ENCODE measurements at regions not wholly inside any gene's neighbourhood (a gene's known extent, or its start where the extent isn't known, plus 50 kb on each side); places are given as distances from the start of the nearest gene placed in this dataset.

DNA sequence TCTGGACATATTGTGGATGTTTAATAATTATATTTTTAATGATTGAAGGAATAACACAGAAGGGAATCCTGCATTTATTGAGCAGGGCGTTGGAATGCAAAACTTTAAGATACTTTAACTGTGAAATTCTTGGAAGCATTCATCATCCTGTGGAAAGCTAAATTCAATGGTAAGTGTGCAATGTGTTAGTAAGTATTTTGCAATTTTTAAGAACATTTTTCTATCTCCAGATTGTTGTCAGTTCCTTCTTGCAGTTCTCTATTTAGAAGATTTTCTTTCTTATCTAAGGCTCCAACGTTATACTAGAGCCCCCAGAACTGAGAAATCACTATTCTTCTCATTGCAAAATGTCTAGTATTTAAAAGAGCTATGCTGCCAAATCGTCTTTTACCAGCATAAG is 132.2 kb upstream of the TSC22D2 start:
- WGBS, 4 donors = 62 to 73% (median 69%) methylated on average over 3 of the region's 3 CpGs

GRCh38 chr3:150274372-150274771 is 133.7 kb upstream of the TSC22D2 start:
- 60 to 80% (median 74%) methylated on average over 3 of the region's 3 CpGs for WGBS, 4 donors

More for the DNA sequence above, 132.2 kb upstream of the TSC22D2 start:
- Histone ChIP-seq H3K4me1 (no peaks in the 10 kb centered on the region), H3K27me3 (no peaks in the 10 kb centered on the region), H3K27ac (no peak overlapping the region), H3K4me3 (no peak overlapping the region), H3K36me3 (no peaks in the 10 kb centered on the region), H3K9me3 (no peaks in the 10 kb centered on the region)
- ATAC-seq = no peak
- intact Hi-C loops (cut with DNase I) = no loop called here
- no peak for TF ChIP-seq POLR2A (IDR thresholded peaks at IDR 0.05)
- no peak for TF ChIP-seq CTCF (IDR thresholded peaks at IDR 0.05)
- no peak for DNase-seq

DNA sequence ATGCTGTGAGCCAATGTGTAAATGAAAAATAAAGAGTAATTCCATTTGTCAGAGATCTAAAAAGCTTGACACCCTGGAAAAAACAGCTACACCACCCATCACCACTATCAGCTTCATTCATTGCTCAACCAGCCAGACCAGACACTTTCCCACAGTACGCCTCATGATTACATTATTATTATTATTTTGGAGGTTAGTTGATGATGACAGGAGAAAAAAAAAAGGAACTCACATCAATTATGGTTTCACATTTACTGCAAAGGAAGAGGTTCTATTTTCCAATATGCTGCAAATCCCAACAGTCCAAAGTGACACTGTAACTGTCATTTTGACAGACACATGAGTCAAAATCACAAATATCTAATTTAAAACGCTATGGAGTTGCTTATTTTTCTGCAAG is 134.7 kb upstream of the TSC22D2 start:
- no peak for TF ChIP-seq POLR2A (IDR thresholded peaks at IDR 0.05)
- TF ChIP-seq CTCF (IDR thresholded peaks at IDR 0.05) = no peak
- intact Hi-C loops (cut with DNase I) = no loop called here
- H3K9me3 ChIP-seq = no peaks in the 10 kb centered on the region
- WGBS, 4 donors = 73 to 82% (median 79%) methylated on average over 2 of the region's 2 CpGs
- H3K27ac ChIP-seq = no peak overlapping the region
- H3K36me3 ChIP-seq = no peaks in the 10 kb centered on the region
- H3K27me3 ChIP-seq = no peaks in the 10 kb centered on the region
- H3K4me1 ChIP-seq = no peaks in the 10 kb centered on the region
- ATAC-seq (no peak), DNase-seq (no peak)
- H3K4me3 ChIP-seq = no peak overlapping the region

More at GRCh38 chr3:150274372-150274771, 133.7 kb upstream of the TSC22D2 start:
- intact Hi-C loops (cut with DNase I) = no loop called here
- H3K27me3 ChIP-seq = no peaks in the 10 kb centered on the region
- no peaks in the 10 kb centered on the region for H3K36me3 ChIP-seq
- H3K4me3 ChIP-seq = no peak overlapping the region
- ATAC-seq (peak in 1 of 4 donors; percentile 55), DNase-seq (no peak)
- TF ChIP-seq POLR2A (IDR thresholded peaks at IDR 0.05) = no peak
- no peak for TF ChIP-seq CTCF (IDR thresholded peaks at IDR 0.05)
- H3K9me3 ChIP-seq = no peaks in the 10 kb centered on the region
- H3K4me1 ChIP-seq = no peaks in the 10 kb centered on the region
- no peak overlapping the region for H3K27ac ChIP-seq

DNA sequence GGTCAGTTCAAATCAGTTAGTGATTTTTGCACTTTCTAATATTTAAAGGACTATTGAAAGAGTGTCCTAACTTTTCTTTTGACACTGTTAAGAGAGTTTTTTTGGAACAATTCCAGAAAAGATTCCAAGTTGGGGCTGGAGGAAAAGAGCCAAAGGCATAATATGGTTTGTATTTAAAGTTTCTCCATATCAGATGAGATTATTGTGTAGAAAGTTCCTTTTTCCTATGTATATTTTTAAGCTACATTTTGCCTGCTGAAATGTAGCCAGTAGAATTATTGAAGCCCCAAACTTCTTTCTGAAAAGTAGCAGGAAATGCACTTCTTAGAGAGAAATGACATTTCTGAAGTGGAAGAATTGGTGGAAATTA is 136.5 kb upstream of the TSC22D2 start:
- Histone ChIP-seq H3K36me3 (no peaks in the 10 kb centered on the region), H3K4me3 (no peak overlapping the region), H3K27me3 (no peaks in the 10 kb centered on the region), H3K27ac (no peak overlapping the region), H3K9me3 (no peaks in the 10 kb centered on the region), H3K4me1 (no peaks in the 10 kb centered on the region)
- intact Hi-C loops (cut with DNase I) = no loop called here
- DNase-seq (no peak), ATAC-seq (no peak)
- TF ChIP-seq POLR2A (IDR thresholded peaks at IDR 0.05) = no peak
- no peak for TF ChIP-seq CTCF (IDR thresholded peaks at IDR 0.05)
